NCI-H2196 treated with DMSO at 0.1 percent for 48 hours (cell line): ENCODE measurements at regions not wholly inside any gene's neighbourhood (a gene's known extent, or its start where the extent isn't known, plus 50 kb on each side); places are given as distances from the start of the nearest gene placed in this dataset.
"Not testable (repeated sequence)": the region's sequence is repeated elsewhere in the genome, so short reads cannot be mapped to it uniquely, and the experiment has no call there.

ENCODE experiments used
- DNase-seq: peaks from one replicate; lab custom pipeline; 2025; ENCODE audit not compliant: unreplicated experiment; lab: John Stamatoyannopoulos, UW

DNA sequence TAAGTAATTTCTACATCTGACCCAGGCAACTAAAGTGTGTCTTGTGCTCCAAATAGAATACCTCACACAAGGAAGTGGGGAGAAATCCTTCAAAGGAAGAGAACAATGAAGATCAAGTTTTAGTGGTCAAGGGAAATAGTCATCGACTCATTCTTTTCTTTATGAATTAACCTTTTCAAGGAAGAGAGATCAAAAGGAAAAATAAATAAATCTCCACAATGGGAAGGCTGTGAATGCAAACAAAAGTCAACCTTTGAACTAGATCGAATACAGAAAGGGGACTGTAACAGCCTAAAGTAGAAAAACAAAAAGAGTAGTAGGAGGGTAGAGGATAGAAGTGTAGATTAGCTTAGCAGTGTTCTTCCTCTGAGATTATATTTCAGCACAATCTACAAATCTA, 274.6 kb upstream of the COBL start:
- DNase-seq, result no peak

- no peak for DNase-seq
These were observed 274.1 kb upstream of the COBL start for GRCh38 chr7:51590746-51591145.

DNA sequence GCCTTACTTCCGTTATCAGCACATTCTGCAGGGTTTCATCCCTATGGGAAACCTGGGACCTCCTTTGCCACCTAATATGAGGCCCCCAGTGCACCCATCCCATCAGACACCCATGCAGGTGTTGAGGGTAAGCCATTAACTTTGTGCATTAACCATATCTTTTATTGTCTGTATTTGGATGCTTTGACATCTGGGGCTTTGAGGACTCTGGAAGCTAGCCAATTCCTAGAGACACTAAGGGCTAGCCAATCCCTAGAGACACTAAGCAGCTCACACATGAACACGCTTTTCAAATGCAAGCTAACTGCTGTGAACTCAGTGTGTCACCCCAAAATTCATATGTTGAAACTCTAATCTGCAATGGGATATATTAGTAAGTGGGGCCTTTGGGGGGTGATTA, 272.5 kb upstream of the COBL start:
- no peak for DNase-seq

DNA sequence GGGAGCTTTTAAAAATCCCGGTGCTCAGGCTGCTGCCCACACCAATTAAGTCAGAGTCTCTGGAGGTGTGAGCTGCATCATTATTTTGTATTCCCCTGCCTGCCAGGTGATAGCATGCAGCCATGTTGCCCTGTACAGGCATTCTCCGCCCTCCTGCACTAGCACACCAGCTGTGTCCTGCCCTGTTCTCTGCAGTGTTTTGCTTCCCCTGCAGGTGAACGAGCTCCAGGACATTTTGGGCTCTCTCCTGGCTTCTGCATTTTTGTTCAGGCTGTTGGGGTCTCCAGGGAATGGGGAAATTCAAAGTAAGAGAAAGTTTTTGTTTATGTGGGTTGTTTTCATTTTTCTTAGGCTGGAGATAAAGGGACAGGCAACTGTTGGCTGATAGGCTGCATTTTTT, 271.0 kb upstream of the COBL start:
- DNase-seq, result no peak

- DNase-seq, result no peak
These were observed 260.8 kb upstream of the COBL start for GRCh38 chr7:51577390-51577789.

DNA sequence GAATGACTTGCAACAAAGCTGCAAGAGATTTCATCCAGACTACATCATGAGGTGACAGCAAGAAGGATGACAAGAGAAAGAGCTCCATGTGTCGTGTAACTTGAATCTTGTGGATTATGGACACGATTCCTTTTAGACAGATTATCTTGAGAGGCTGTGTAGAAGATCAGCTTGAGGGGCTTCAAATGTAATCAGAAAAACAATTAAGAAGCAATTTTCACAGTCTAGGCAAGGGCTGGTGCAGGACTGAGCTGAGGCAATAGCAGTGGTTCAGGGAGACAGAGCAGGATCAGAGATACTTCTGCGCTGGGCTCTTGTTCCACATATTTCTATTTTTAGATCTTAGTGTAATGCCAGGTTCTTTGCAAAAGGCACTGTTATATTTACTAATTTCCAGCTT, 253.0 kb upstream of the COBL start:
- no peak for DNase-seq

DNA sequence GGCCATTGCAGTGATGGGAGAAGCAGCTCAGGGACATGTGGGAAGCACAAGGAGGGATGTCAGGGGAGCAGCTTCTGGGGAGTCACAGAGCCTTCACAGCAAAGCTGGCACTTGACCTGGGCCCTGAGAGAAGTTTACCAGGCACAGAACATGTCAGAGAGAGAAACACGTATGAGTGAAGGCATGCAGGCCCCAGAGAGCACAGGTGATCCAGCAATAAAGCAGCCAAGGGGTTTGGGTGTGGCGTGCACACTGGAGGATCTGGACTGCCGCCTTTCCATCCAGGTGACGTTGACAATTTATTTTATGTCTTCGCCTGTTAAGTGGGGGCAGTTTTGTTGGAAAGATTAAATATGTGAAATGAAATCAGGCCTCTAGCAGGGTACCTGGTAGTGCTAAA, 252.6 kb upstream of the COBL start:
- no peak for DNase-seq

DNA sequence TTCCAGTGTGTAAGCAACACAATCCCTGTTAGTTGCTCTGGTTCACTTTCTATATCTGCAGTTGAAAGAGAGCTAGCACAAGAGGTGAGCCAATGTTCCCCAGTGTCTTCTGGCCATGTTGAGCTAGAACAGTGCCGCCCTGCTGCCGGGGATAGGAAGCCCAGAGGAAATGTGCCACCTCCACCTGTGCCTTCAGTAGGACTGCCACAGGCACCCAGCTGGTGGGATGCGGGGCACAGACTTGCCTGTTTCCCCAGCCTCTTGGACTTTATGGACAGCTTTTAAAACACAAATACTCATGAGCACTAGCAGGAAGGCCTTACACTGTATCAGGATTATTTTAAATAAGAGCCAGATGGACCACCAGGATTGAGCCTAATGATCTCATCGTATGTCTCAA, 234.5 kb upstream of the COBL start:
- no peak for DNase-seq

- DNase-seq, result no peak
These were observed 228.5 kb upstream of the COBL start for GRCh38 chr7:51545131-51545530.

DNA sequence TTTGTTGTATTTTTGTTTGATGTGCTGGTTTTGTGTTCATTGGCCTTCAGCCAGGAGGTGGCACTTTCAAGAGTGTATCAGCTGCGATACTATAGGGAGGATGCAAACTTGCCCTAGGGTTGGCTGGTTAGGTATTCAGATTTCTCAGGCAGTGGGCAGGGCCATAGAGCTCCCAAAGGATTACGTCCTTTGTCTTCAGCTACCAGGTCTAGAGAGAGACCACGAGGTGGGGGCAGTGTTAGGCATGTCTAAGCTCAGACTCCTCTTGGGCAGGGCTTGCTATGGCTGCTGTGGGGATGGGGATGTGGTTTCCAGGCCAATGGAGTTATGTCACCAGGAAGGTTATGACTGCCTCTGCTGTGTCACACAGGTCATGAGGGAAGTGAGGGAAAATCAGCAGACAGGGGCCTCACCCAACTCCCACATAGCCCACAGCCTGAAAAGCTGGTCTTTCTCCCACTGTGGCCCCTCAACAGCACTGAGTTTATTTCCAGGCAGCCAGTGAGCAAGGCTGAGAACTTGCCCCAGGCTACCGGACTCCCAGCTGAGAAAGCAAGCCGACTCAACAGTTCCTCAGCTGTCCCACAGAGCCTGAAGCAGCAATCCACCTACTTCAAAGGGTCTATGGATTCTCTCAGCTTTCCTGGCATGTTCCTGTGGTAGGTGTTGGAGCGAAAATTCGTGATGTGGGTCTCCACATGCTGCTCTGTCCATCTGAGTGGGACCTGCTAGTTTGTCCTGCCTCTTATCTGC, 227.4 kb upstream of the COBL start:
- DNase-seq, result no peak

GRCh38 chr7:51540906-51541305, 224.3 kb upstream of the COBL start:
- not testable (repeated sequence) for DNase-seq

GRCh38 chr7:51539840-51540239, 223.2 kb upstream of the COBL start:
- no peak for DNase-seq

- DNase-seq, result no peak
These were observed 211.6 kb upstream of the COBL start for GRCh38 chr7:51528172-51528571.

DNA sequence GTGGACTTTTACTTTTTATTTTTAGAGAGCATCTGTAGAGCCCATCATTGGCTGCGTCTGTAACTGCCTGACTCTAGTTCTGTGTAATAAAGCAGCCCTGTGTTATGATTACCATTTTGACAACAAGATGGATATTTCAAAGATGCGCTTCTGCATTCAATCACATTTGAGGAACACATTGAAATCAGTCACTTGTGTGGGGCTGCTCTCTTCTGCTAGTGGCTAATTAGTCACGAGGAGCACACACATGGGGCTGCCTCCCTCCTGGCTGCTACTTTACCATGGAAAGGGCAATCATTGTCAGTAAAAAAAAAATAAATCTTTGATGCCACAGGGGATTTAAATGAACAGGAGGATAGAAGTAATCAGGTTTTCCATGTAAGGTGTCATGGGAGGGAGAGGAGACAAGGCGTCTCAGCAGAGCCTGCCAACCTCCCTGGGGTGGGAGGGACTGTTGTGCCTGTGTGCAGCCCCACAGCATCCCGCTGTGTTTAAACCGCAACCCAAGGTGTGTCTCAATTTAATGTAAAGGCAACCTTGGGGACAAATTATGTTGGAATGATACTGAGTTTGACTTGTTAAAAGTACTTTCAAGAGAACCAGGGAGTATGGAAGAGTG, 205.2 kb upstream of the COBL start:
- DNase-seq, result no peak

DNA sequence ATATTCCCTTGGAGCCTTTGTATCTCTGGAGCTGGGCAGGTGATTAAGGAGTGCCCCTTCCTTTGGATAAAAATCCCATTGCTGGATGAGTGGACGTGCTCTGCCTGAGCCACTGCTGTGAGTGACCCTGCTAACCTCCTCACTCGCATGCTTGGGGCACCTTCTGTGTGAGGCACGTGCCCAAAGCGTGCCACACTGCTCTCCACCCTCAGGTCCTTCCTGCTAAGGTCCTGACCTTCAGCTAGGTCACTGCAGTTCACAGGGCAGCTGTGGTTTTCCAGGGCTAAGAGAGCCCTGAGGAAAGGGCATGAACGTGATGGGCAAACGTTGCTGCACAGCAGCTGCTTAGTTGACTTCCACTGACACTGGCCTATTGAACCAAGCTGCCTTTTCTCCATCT, 204.4 kb upstream of the COBL start:
- no peak for DNase-seq

DNA sequence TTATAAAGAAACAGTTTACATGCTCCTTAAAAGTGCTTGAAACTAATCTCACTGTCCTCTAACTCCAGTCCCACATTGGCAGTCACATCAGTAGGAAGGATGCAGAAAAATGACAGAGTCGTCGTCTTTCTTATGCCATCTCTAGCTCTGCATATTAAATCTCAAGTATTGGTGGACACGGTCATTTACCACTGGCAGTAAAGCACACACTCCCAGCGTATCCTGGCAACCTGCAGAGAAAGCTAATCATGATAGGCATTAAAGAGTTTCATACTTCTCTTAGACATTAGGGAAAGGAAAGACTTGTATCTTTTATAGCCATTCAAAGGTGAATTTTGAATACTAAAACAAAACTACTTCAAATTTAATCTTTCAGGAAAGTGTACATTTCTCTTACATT, 202.0 kb upstream of the COBL start:
- DNase-seq, result no peak

- no peak for DNase-seq
These were observed 200.6 kb upstream of the COBL start for GRCh38 chr7:51517187-51517586.

GRCh38 chr7:51501620-51502019, 185.0 kb upstream of the COBL start:
- no peak for DNase-seq

GRCh38 chr7:51482976-51483375, 166.4 kb upstream of the COBL start:
- no peak for DNase-seq

DNA sequence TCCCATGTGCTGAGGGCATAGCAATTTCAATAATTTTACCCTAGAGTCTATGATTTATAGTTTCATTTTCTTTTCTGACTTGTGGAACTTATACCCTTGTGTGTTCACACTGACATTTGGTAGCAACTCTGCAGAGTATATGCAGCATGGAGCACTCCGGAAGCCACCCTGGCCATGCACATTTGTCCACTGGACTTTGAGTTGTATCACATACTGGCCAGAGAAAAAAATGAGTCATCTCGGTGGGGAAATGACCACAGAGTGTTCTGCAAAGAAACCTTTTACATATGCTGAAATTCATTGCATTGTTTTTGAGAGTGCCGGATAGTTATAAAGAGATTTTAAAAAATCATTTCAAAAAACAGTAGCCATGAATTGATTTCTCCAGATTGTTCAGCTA, 164.8 kb upstream of the COBL start:
- DNase-seq, result no peak

GRCh38 chr7:51477819-51478218, 161.2 kb upstream of the COBL start:
- no peak for DNase-seq

GRCh38 chr7:51477323-51477722, 160.7 kb upstream of the COBL start:
- DNase-seq, result no peak

GRCh38 chr7:51476026-51476425, 159.4 kb upstream of the COBL start:
- DNase-seq, result no peak
